ENCODE measurements at regions not wholly inside any gene's neighbourhood (a gene's known extent, or its start where the extent isn't known, plus 50 kb on each side); places are given as distances from the start of the nearest gene placed in this dataset.

DNA sequence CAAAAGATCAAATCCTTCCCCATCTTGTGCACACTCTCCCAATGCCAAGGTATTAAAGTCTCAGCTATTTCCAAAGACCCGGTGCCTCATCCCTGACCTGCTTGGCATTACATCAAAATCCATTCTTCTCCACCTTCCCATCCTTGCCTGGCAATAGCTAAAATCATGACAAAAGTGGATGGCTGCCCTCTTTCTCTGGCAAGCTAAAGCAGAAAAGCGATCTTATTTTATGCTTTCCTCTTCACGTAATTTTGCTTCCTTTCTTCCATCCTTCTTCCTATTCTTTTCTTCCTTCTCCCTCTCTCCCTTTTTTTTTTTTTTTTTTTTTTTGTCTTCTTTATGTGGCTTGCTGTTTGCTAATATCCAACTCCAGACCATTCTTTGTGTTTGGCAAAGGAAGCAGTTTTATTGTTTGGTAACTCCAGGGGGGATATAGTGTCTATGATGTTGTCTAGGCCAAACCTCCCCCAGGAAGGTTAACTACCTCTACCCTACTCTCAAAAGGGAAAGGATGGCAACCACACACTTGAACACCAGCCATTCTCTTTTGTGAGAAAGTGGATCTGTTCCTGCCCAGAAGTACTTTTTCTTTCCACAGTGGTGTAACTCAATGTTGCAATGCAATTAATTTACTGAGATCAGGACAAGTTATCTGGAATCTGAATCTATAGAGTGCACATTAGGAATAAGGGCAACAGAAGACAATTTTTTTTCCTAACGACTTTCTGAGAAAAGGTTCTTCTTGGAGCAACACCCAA lies 120.9 kb upstream of the TMEM161B start:
- Histone ChIP-seq H4K20me1 (ENCODE audit: insufficient read depth) (no peaks in the 10 kb centered on the region), H3K27ac (no peak overlapping the region), H3K4me1 (ENCODE audit: insufficient read depth) (no peaks in the 10 kb centered on the region), H3K4me2 (ENCODE audit: unreplicated experiment) (no peak overlapping the region), H3K4me3 (no peak overlapping the region), H3K27me3 (replicated peaks; ENCODE audit: insufficient read depth) (no peaks in the 10 kb centered on the region), H2AFZ (no peak overlapping the region), H3K9me3 (ENCODE audit: low read depth) (no peaks in the 10 kb centered on the region), H3K9me2 (ENCODE audit: insufficient read depth) (no peaks in the 10 kb centered on the region), H3K9ac (no peak overlapping the region), H3K79me2 (ENCODE audit: insufficient read depth) (no peaks in the 10 kb centered on the region), H3F3A (ENCODE audit: insufficient read depth) (no peaks in the 10 kb centered on the region), H3K36me3 (ENCODE audit: low read depth) (no peaks in the 10 kb centered on the region)
- DNase-seq = no peak
- 36 to 50% methylated on average over 4 of the region's 4 CpGs for WGBS, 2 experiments (ENCODE audit: low coverage in 1 of 2, low lambda C conversion rate in 2 of 2, missing lambda C conversion rate in 2 of 2)
- no peak for TF ChIP-seq EZH2 (IDR thresholded peaks at IDR 0.05; ENCODE audit: insufficient read depth, poor library complexity, severe bottlenecking)
- TF ChIP-seq EZH2phosphoT487 (IDR thresholded peaks at IDR 0.05; ENCODE audit: insufficient read depth, low read depth) = no peak
- in situ Hi-C loops (cut with MboI) = no loop called here

GRCh38 chr5:88388476-88389337 lies 120.1 kb upstream of the TMEM161B start:
- H3K4me2 ChIP-seq (ENCODE audit: unreplicated experiment) = no peak overlapping the region
- no peak overlapping the region for H3K27ac ChIP-seq
- H3K36me3 ChIP-seq (ENCODE audit: low read depth) = no peaks in the 10 kb centered on the region
- in situ Hi-C loops (cut with MboI) = no loop called here
- 34 to 41% methylated on average over 7 of the region's 7 CpGs for WGBS, 2 experiments (ENCODE audit: low coverage in 1 of 2, low lambda C conversion rate in 2 of 2, missing lambda C conversion rate in 2 of 2)
- H3K27me3 ChIP-seq (replicated peaks; ENCODE audit: insufficient read depth) = no peaks in the 10 kb centered on the region
- no peaks in the 10 kb centered on the region for H4K20me1 ChIP-seq (ENCODE audit: insufficient read depth)
- H3F3A ChIP-seq (ENCODE audit: insufficient read depth) = no peaks in the 10 kb centered on the region
- no peak overlapping the region for H3K9ac ChIP-seq
- H3K9me2 ChIP-seq (ENCODE audit: insufficient read depth) = no peaks in the 10 kb centered on the region
- no peak for TF ChIP-seq EZH2phosphoT487 (IDR thresholded peaks at IDR 0.05; ENCODE audit: insufficient read depth, low read depth)
- DNase-seq = no peak
- no peaks in the 10 kb centered on the region for H3K9me3 ChIP-seq (ENCODE audit: low read depth)
- H3K79me2 ChIP-seq (ENCODE audit: insufficient read depth) = no peaks in the 10 kb centered on the region
- no peak overlapping the region for H3K4me3 ChIP-seq
- no peaks in the 10 kb centered on the region for H3K4me1 ChIP-seq (ENCODE audit: insufficient read depth)
- H2AFZ ChIP-seq = no peak overlapping the region

DNA sequence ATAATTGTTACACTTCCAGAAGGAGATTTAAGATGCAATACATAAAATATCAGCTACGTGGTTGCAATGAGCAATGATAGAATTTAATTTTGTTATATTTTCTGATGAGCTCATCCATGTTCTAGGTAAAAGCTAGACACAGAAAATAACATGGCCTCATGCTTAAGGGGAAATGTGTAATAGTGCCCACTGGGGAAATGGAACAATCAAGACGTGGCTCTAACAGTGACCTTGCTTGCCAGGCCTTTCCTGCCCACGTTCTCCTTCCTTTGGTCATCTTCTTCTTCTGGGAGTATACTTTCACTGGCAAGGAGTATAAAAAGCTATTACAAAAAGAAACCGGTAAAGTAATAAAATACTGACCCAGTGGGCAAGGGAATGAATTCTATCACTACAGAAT lies 116.2 kb upstream of the TMEM161B start:
- Histone ChIP-seq H3K9me2 (ENCODE audit: insufficient read depth) (no peaks in the 10 kb centered on the region), H3K9ac (no peak overlapping the region), H4K20me1 (ENCODE audit: insufficient read depth) (no peaks in the 10 kb centered on the region), H3K36me3 (ENCODE audit: low read depth) (no peaks in the 10 kb centered on the region), H3K27ac (no peak overlapping the region), H3K4me3 (no peak overlapping the region), H3F3A (ENCODE audit: insufficient read depth) (no peaks in the 10 kb centered on the region), H2AFZ (no peak overlapping the region), H3K9me3 (ENCODE audit: low read depth) (no peaks in the 10 kb centered on the region), H3K4me2 (ENCODE audit: unreplicated experiment) (no peak overlapping the region), H3K79me2 (ENCODE audit: insufficient read depth) (no peaks in the 10 kb centered on the region), H3K27me3 (replicated peaks; ENCODE audit: insufficient read depth) (no peaks in the 10 kb centered on the region), H3K4me1 (ENCODE audit: insufficient read depth) (no peaks in the 10 kb centered on the region)
- no peak for DNase-seq
- WGBS, 2 experiments (ENCODE audit: low coverage in 1 of 2, low lambda C conversion rate in 2 of 2, missing lambda C conversion rate in 2 of 2) = 27 to 34% methylated on average over 4 of the region's 4 CpGs
- in situ Hi-C loops (cut with MboI) = no loop called here
- no peak for TF ChIP-seq EZH2 (IDR thresholded peaks at IDR 0.05; ENCODE audit: insufficient read depth, poor library complexity, severe bottlenecking)
- no peak for TF ChIP-seq EZH2phosphoT487 (IDR thresholded peaks at IDR 0.05; ENCODE audit: insufficient read depth, low read depth)

- in situ Hi-C loops (cut with MboI) = no loop called here
- Histone ChIP-seq H3K9me3 (ENCODE audit: low read depth) (no peaks in the 10 kb centered on the region), H3K27me3 (replicated peaks; ENCODE audit: insufficient read depth) (no peaks in the 10 kb centered on the region), H3K4me2 (ENCODE audit: unreplicated experiment) (no peak overlapping the region), H3K4me1 (ENCODE audit: insufficient read depth) (no peaks in the 10 kb centered on the region), H3K27ac (no peak overlapping the region), H4K20me1 (ENCODE audit: insufficient read depth) (no peaks in the 10 kb centered on the region), H3K9ac (no peak overlapping the region), H2AFZ (no peak overlapping the region), H3K4me3 (no peak overlapping the region), H3F3A (ENCODE audit: insufficient read depth) (no peaks in the 10 kb centered on the region), H3K36me3 (ENCODE audit: low read depth) (no peaks in the 10 kb centered on the region), H3K79me2 (ENCODE audit: insufficient read depth) (no peaks in the 10 kb centered on the region), H3K9me2 (ENCODE audit: insufficient read depth) (no peaks in the 10 kb centered on the region)
- no peak for DNase-seq
- 7 to 19% methylated on average over 3 of the region's 3 CpGs for WGBS, 2 experiments (ENCODE audit: low coverage in 1 of 2, low lambda C conversion rate in 2 of 2, missing lambda C conversion rate in 2 of 2)
- TF ChIP-seq EZH2phosphoT487 (IDR thresholded peaks at IDR 0.05; ENCODE audit: insufficient read depth, low read depth) (no peak), EZH2 (IDR thresholded peaks at IDR 0.05; ENCODE audit: insufficient read depth, poor library complexity, severe bottlenecking) (no peak)
These were observed 111.7 kb upstream of the TMEM161B start for GRCh38 chr5:88380332-88380731.
